ENCODE measurements at regions not wholly inside any gene's neighbourhood (a gene's known extent, or its start where the extent isn't known, plus 50 kb on each side); places are given as distances from the start of the nearest gene placed in this dataset.
"Not testable (repeated sequence)": the region's sequence is repeated elsewhere in the genome, so short reads cannot be mapped to it uniquely, and the experiment has no call there.

GRCh38 chr4:104015680-104016079 lies 295.9 kb upstream of the TACR3 start:
- no peak overlapping the region for H3K27ac Mint-ChIP-seq
- intact Hi-C loops (cut with DNase I, micrococcal nuclease), result no loop called here
- ChIA-PET CTCF (no interaction called here), POLR2A (no interaction called here)
- DNase-seq (no peak), ATAC-seq (ENCODE audit: poor library complexity) (no peak)
- no peaks in the 10 kb centered on the region for H3K36me3 Mint-ChIP-seq (ENCODE audit: low read depth)
- no peak overlapping the region for H3K4me3 Mint-ChIP-seq
- H3K27ac ChIP-seq (ENCODE audit: low read depth in 1 of 2, low read length in 2 of 2), result no peak overlapping the region
- H3K27me3 ChIP-seq (ENCODE audit: control insufficient read depth in 1 of 2, insufficient read depth in 2 of 2, low read length in 2 of 2), result no peaks in the 10 kb centered on the region
- no peaks in the 10 kb centered on the region for H3K36me3 ChIP-seq (ENCODE audit: insufficient read depth, low read length)
- H3K27me3 Mint-ChIP-seq, result no peaks in the 10 kb centered on the region
- no peaks in the 10 kb centered on the region for H3K4me1 Mint-ChIP-seq (ENCODE audit: low read depth)
- H3K9me3 Mint-ChIP-seq, result peaks cover 10% of the 10 kb centered on the region
- H3K4me1 ChIP-seq (ENCODE audit: insufficient read depth, low read length), result no peaks in the 10 kb centered on the region
- H3K4me3 ChIP-seq (ENCODE audit: low read length), result no peak overlapping the region
- H3K9me3 ChIP-seq (ENCODE audit: control insufficient read depth in 1 of 2, insufficient read depth in 1 of 2, low read length in 2 of 2), result no peaks in the 10 kb centered on the region
- TF ChIP-seq CTCF (IDR thresholded peaks at IDR 0.05), result no peak

- no peak for TF ChIP-seq CTCF (IDR thresholded peaks at IDR 0.05)
- Mint-ChIP-seq H3K27ac (no peak overlapping the region), H3K27me3 (no peaks in the 10 kb centered on the region), H3K4me1 (ENCODE audit: low read depth) (no peaks in the 10 kb centered on the region), H3K9me3 (peaks cover 7% of the 10 kb centered on the region), H3K4me3 (no peak overlapping the region), H3K36me3 (ENCODE audit: low read depth) (no peaks in the 10 kb centered on the region)
- intact Hi-C loops (cut with DNase I, micrococcal nuclease), result no loop called here
- no peak for ATAC-seq (ENCODE audit: poor library complexity)
- H3K4me3 ChIP-seq (ENCODE audit: low read length), result no peak overlapping the region
- DNase-seq, result no peak
- no peak overlapping the region for H3K27ac ChIP-seq (ENCODE audit: low read depth in 1 of 2, low read length in 2 of 2)
- POLR2A ChIA-PET, result no interaction called here
- no peaks in the 10 kb centered on the region for H3K9me3 ChIP-seq (ENCODE audit: control insufficient read depth in 1 of 2, insufficient read depth in 1 of 2, low read length in 2 of 2)
- no peaks in the 10 kb centered on the region for H3K27me3 ChIP-seq (ENCODE audit: control insufficient read depth in 1 of 2, insufficient read depth in 2 of 2, low read length in 2 of 2)
- no peaks in the 10 kb centered on the region for H3K36me3 ChIP-seq (ENCODE audit: insufficient read depth, low read length)
- no peaks in the 10 kb centered on the region for H3K4me1 ChIP-seq (ENCODE audit: insufficient read depth, low read length)
- CTCF ChIA-PET, result no interaction called here
Measured at GRCh38 chr4:104010722-104011121, 290.9 kb upstream of the TACR3 start.

- CTCF ChIA-PET; H3K4me1 Mint-ChIP-seq (ENCODE audit: low read depth); intact Hi-C loops (cut with DNase I, micrococcal nuclease); H3K36me3 ChIP-seq (ENCODE audit: insufficient read depth, low read length); ATAC-seq (ENCODE audit: poor library complexity); H3K9me3 Mint-ChIP-seq; H3K4me3 Mint-ChIP-seq; H3K27me3 Mint-ChIP-seq; POLR2A ChIA-PET; H3K27ac ChIP-seq (ENCODE audit: low read depth in 1 of 2, low read length in 2 of 2); H3K4me3 ChIP-seq (ENCODE audit: low read length); DNase-seq; H3K36me3 Mint-ChIP-seq (ENCODE audit: low read depth); H3K4me1 ChIP-seq (ENCODE audit: insufficient read depth, low read length); H3K27ac Mint-ChIP-seq; H3K27me3 ChIP-seq (ENCODE audit: control insufficient read depth in 1 of 2, insufficient read depth in 2 of 2, low read length in 2 of 2): not testable (repeated sequence)
- peaks cover 9 to 11% of the 10 kb centered on the region in 2 experiments for H3K9me3 ChIP-seq (ENCODE audit: control insufficient read depth in 1 of 2, insufficient read depth in 1 of 2, low read length in 2 of 2)
Measured at GRCh38 chr4:104002318-104002717, 282.5 kb upstream of the TACR3 start.

GRCh38 chr4:103998756-103999155 lies 279.0 kb upstream of the TACR3 start:
- POLR2A ChIA-PET, result no interaction called here
- Histone ChIP-seq H3K27me3 (ENCODE audit: control insufficient read depth in 1 of 2, insufficient read depth in 2 of 2, low read length in 2 of 2) (no peaks in the 10 kb centered on the region), H3K4me3 (ENCODE audit: low read length) (no peak overlapping the region), H3K9me3 (ENCODE audit: control insufficient read depth in 1 of 2, insufficient read depth in 1 of 2, low read length in 2 of 2) (peaks cover 9 to 17% of the 10 kb centered on the region in 2 experiments), H3K36me3 (ENCODE audit: insufficient read depth, low read length) (no peaks in the 10 kb centered on the region), H3K4me1 (ENCODE audit: insufficient read depth, low read length) (no peaks in the 10 kb centered on the region), H3K27ac (ENCODE audit: low read depth in 1 of 2, low read length in 2 of 2) (no peak overlapping the region)
- CTCF ChIA-PET, result no interaction called here
- Mint-ChIP-seq H3K27ac (no peak overlapping the region), H3K36me3 (ENCODE audit: low read depth) (no peaks in the 10 kb centered on the region), H3K4me3 (no peak overlapping the region), H3K4me1 (ENCODE audit: low read depth) (no peaks in the 10 kb centered on the region), H3K9me3 (peaks cover 6% of the 10 kb centered on the region), H3K27me3 (no peaks in the 10 kb centered on the region)
- no peak for ATAC-seq (ENCODE audit: poor library complexity)
- DNase-seq, result no peak
- no peak for TF ChIP-seq CTCF (IDR thresholded peaks at IDR 0.05)
- intact Hi-C loops (cut with DNase I, micrococcal nuclease), result no loop called here

Measured in CD4-positive, alpha-beta T cell (primary cell).